ENCODE measurements at regions not wholly inside any gene's neighbourhood (a gene's known extent, or its start where the extent isn't known, plus 50 kb on each side); places are given as distances from the start of the nearest gene placed in this dataset.

DNA sequence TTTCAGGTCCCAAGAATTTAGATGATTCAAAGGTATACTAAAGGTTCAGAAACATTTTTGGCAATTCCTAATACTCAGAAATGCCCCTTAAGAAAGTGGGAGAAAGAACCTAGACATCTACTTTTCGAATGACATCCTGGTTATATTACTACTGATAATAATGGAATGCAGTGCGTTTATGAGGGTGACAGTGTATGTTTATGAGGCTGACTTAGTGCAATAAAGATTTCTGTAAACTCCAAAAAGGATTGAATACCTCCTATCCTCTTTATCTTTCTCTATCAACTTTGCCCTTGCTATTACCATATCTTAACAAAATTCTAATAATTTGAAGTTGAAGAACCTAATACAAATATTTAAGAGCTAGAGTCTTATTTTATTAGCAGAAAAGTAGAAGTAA, 348.9 kb upstream of the EPHA6 start:
- TF ChIP-seq, protein P1, sequence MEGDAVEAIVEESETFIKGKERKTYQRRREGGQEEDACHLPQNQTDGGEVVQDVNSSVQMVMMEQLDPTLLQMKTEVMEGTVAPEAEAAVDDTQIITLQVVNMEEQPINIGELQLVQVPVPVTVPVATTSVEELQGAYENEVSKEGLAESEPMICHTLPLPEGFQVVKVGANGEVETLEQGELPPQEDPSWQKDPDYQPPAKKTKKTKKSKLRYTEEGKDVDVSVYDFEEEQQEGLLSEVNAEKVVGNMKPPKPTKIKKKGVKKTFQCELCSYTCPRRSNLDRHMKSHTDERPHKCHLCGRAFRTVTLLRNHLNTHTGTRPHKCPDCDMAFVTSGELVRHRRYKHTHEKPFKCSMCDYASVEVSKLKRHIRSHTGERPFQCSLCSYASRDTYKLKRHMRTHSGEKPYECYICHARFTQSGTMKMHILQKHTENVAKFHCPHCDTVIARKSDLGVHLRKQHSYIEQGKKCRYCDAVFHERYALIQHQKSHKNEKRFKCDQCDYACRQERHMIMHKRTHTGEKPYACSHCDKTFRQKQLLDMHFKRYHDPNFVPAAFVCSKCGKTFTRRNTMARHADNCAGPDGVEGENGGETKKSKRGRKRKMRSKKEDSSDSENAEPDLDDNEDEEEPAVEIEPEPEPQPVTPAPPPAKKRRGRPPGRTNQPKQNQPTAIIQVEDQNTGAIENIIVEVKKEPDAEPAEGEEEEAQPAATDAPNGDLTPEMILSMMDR (IDR thresholded peaks at IDR 0.05): no peak
- TF ChIP-seq POLR2A (IDR thresholded peaks at IDR 0.05): no peak
